HCT116 (cell line): ENCODE measurements at regions not wholly inside any gene's neighbourhood (a gene's known extent, or its start where the extent isn't known, plus 50 kb on each side); places are given as distances from the start of the nearest gene placed in this dataset.

Source experiments
- ATAC-seq: fragments of 200-7000 bp; cut with Tn5 transposase; 2 replicates; pipeline ENCODE4 v1.9.1; 2020; ENCODE audit warnings: mild to moderate bottlenecking, moderate library complexity
- BruUV-seq: library from RNA; stranded (reverse); fragments of 400-500 nt; replicated peaks from 2 replicates; lab custom pipeline; 2021; lab: Mats Ljungman, UMichigan
- CTCF ChIA-PET: fragments of 300-600 bp; sonication (Branson Sonifier 250); formaldehyde crosslinking; loops from one replicate; lab custom pipeline; 2021; ENCODE audit warnings: antibody characterized with exemption; lab: Charles Lee
- POLR2A ChIA-PET: fragments of 300-600, 350-600 bp; sonication (Branson Sonifier 250); formaldehyde crosslinking; loops from one replicate; lab custom pipeline; 2021; ENCODE audit warnings: antibody characterized with exemption; lab: Charles Lee
- RAD21 ChIA-PET, 2 experiments: fragments of 300-600 bp; sonication (Branson Sonifier 250); formaldehyde crosslinking; loops; one replicate each; lab custom pipeline; 2023; ENCODE audit warnings: low total read pairs in 2 of 2; ENCODE audit not compliant: uncharacterized antibody in 2 of 2, unreplicated experiment in 2 of 2, low non-redundant PET in 1 of 2; lab: Charles Lee
- DNase-seq: peaks from one replicate; pipeline ENCODE4 v3.0.0-alpha.2; 2010; ENCODE audit warnings: low read depth, low spot score
- H2AFZ ChIP-seq: fragments of 200-600 bp; shearing (Covaris generic), sonication (generic); 2 replicates; pipeline ENCODE4 v1.6.1; 2017; ENCODE audit warnings: low read depth, mixed run types, mixed read lengths, antibody characterized with exemption, low read length; ENCODE audit not compliant: poor library complexity, severe bottlenecking
- H3K27ac ChIP-seq: 2 replicates; pipeline ENCODE4 v1.5.1; 2012; ENCODE audit warnings: low read depth, low read length
- H3K27me3 ChIP-seq: fragments of 200-600 bp; sonication (generic); 2 replicates; pipeline ENCODE4 v1.6.1; 2016; ENCODE audit warnings: mixed run types, low read length, mixed read lengths; ENCODE audit not compliant: insufficient read depth
- H3K36me3 ChIP-seq, 2 experiments: fragments of 200-500 bp in 1 of 2; fragments of 200-600 bp in 1 of 2; sonication (Bioruptor generic) in 1 of 2; sonication (generic) in 1 of 2; 2 replicates each; pipeline versions ENCODE4 v1.5.1 to v1.6.1; 2014 to 2016; ENCODE audit warnings: low read length in 2 of 2, inconsistent platforms in 1 of 2, mixed read lengths in 1 of 2, mixed run types in 1 of 2; ENCODE audit not compliant: insufficient read depth in 2 of 2, control insufficient read depth in 1 of 2
- H3K4me1 ChIP-seq, 2 experiments: fragments of 200-600 bp in 1 of 2; sonication (generic) in 1 of 2; 2 replicates each; pipeline versions ENCODE4 v1.5.1 to v1.6.1; 2012 to 2017; ENCODE audit warnings: low read length in 2 of 2, inconsistent platforms in 1 of 2, mild to moderate bottlenecking in 1 of 2, mixed read lengths in 1 of 2, mixed run types in 1 of 2, moderate library complexity in 1 of 2; ENCODE audit not compliant: insufficient read depth in 2 of 2, control insufficient read depth in 1 of 2
- H3K4me2 ChIP-seq: fragments of 200-600 bp; sonication (generic); 2 replicates; pipeline ENCODE4 v1.6.1; 2017; ENCODE audit warnings: mixed run types, low read length, mixed read lengths
- H3K4me3 ChIP-seq, 2 experiments: fragments of 200-600 bp in 1 of 2; sonication (generic) in 1 of 2; replicated peaks in 1 of 2; 2 replicates each; pipeline ENCODE4 v1.5.1; 2011 to 2016; ENCODE audit warnings: low read length in 2 of 2, control low read depth in 1 of 2, low read depth in 1 of 2, mild to moderate bottlenecking in 1 of 2, mixed read lengths in 1 of 2, mixed run types in 1 of 2
- H3K79me2 ChIP-seq: fragments of 200-600 bp; sonication (generic); 2 replicates; pipeline ENCODE4 v1.6.1; 2017; ENCODE audit warnings: mild to moderate bottlenecking, mixed run types, low read length, moderate library complexity, mixed read lengths; ENCODE audit not compliant: insufficient read depth
- H3K9ac ChIP-seq: fragments of 200-600 bp; sonication (generic); 2 replicates; pipeline ENCODE4 v1.6.1; 2016; ENCODE audit warnings: low read length, mixed read lengths
- H3K9me2 ChIP-seq: fragments of 200-600 bp; sonication (generic), shearing (Covaris generic); 2 replicates; pipeline ENCODE4 v1.6.1; 2017; ENCODE audit warnings: mixed run types, mild to moderate bottlenecking, moderate library complexity; ENCODE audit not compliant: insufficient read depth
- H3K9me3 ChIP-seq, 2 experiments: fragments of 200-500 bp in 1 of 2; fragments of 200-600 bp in 1 of 2; sonication (Bioruptor generic) in 1 of 2; sonication (generic) in 1 of 2; 2 replicates each; pipeline ENCODE4 v1.6.1; 2014 to 2017; ENCODE audit warnings: low read length in 2 of 2, mixed read lengths in 2 of 2, inconsistent platforms in 1 of 2, low read depth in 1 of 2, mild to moderate bottlenecking in 1 of 2, mixed run types in 1 of 2, moderate library complexity in 1 of 2; ENCODE audit not compliant: control insufficient read depth in 1 of 2, insufficient read depth in 1 of 2
- H4K20me1 ChIP-seq: fragments of 200-600 bp; sonication (generic), shearing (Covaris generic); 2 replicates; pipeline ENCODE4 v1.6.1; 2017; ENCODE audit warnings: mixed run types, mild to moderate bottlenecking, moderate library complexity; ENCODE audit not compliant: insufficient read depth
- ATF3 ChIP-seq: IDR thresholded peaks from 2 replicates; pipeline ENCODE4 v1.6.1; 2012
- CBX3 ChIP-seq: IDR thresholded peaks from 2 replicates; pipeline ENCODE4 v1.6.1; 2012; ENCODE audit warnings: low read depth
- CEBPB ChIP-seq: IDR thresholded peaks from 2 replicates; pipeline ENCODE4 v1.6.1; 2012; ENCODE audit warnings: low read depth
- CTCF ChIP-seq, 3 experiments: fragments of 200-600 bp in 1 of 3; sonication (generic) in 1 of 3; IDR thresholded peaks in 2 of 3; conservative IDR thresholded peaks in 1 of 3; 2 replicates each; pipeline ENCODE4 v1.5.1; 2012 to 2017; ENCODE audit warnings: low read depth in 2 of 3, low read length in 2 of 3, antibody characterized with exemption in 1 of 3, borderline replicate concordance in 1 of 3, control low read depth in 1 of 3, mild to moderate bottlenecking in 1 of 3, mixed read lengths in 1 of 3, mixed run types in 1 of 3, moderate library complexity in 1 of 3; ENCODE audit not compliant: insufficient read depth in 1 of 3
- EGR1 ChIP-seq: IDR thresholded peaks from 2 replicates; pipeline ENCODE4 v1.6.1; 2012; ENCODE audit warnings: low read depth
- EZH2phosphoT487 ChIP-seq: fragments of 200-600 bp; IDR thresholded peaks from 2 replicates; pipeline ENCODE4 v1.6.1; 2018; ENCODE audit warnings: antibody characterized with exemption, borderline replicate concordance
- POLR2A ChIP-seq: IDR thresholded peaks from 2 replicates; pipeline ENCODE4 v1.7.0; 2011; ENCODE audit warnings: borderline replicate concordance; ENCODE audit not compliant: insufficient read depth, insufficient read length; ENCODE audit errors: extremely low read depth
- RAD21 ChIP-seq: IDR thresholded peaks from 2 replicates; pipeline ENCODE4 v1.6.1; 2012; ENCODE audit warnings: low read depth, mild to moderate bottlenecking
- YY1 ChIP-seq: IDR thresholded peaks from 2 replicates; pipeline ENCODE4 v1.6.1; 2011; ENCODE audit warnings: low read length, low read depth, moderate library complexity, mild to moderate bottlenecking; ENCODE audit not compliant: insufficient replicate concordance; ENCODE audit errors: extremely low read depth
- intact Hi-C: fragments of 100-400 bp; cut with micrococcal nuclease; formaldehyde crosslinking; loops from 2 replicates; pipeline ENCODE4 v1.10.0; 2022

GRCh38 chr6:103081876-103082630 lies 1688.5 kb downstream of the GRIK2 start:
- no TSS peak for BruUV-seq
- TF ChIP-seq YY1 (no peak), ATF3 (no peak), CBX3 (no peak), EGR1 (no peak), RAD21 (no peak), CTCF (IDR thresholded peaks at IDR 0.05 in 2 of 3, conservative IDR thresholded peaks at IDR 0.05 in 1 of 3; ENCODE audit: borderline replicate concordance in 1 of 3, insufficient read depth in 1 of 3, low read depth in 2 of 3, low read length in 2 of 3) (no peak), POLR2A (no peak), EZH2phosphoT487 (no peak), CEBPB (no peak)
- ChIA-PET CTCF (no interaction called here), RAD21 (no interaction called here), POLR2A (no interaction called here)
- no peaks in the 10 kb centered on the region for H3K4me1 ChIP-seq
- H2AFZ ChIP-seq: no peak overlapping the region
- no peak overlapping the region for H3K4me3 ChIP-seq
- no peaks in the 10 kb centered on the region for H4K20me1 ChIP-seq
- DNase-seq: no peak
- no peaks in the 10 kb centered on the region for H3K9me3 ChIP-seq
- H3K79me2 ChIP-seq: no peaks in the 10 kb centered on the region
- H3K27ac ChIP-seq: no peak overlapping the region
- no peaks in the 10 kb centered on the region for H3K36me3 ChIP-seq
- ATAC-seq: no peak
- no peak overlapping the region for H3K9ac ChIP-seq
- H3K9me2 ChIP-seq: no peaks in the 10 kb centered on the region
- intact Hi-C loops: no loop called here
- H3K4me2 ChIP-seq: no peak overlapping the region
- H3K27me3 ChIP-seq: no peaks in the 10 kb centered on the region
